ENCODE measurements at regions not wholly inside any gene's neighbourhood (a gene's known extent, or its start where the extent isn't known, plus 50 kb on each side); places are given as distances from the start of the nearest gene placed in this dataset.

- no peak for DNase-seq
Measured at GRCh38 chr2:59093571-59093970, 852.4 kb upstream of the FANCL start.

- no peak for DNase-seq
Measured at GRCh38 chr2:59084326-59084725, 843.2 kb upstream of the FANCL start.

- no peak for DNase-seq
Measured at GRCh38 chr2:59083075-59083828, 842.1 kb upstream of the FANCL start.

GRCh38 chr2:59082657-59083056 is 841.5 kb upstream of the FANCL start:
- no peak for DNase-seq

GRCh38 chr2:59080451-59081181 is 839.5 kb upstream of the FANCL start:
- DNase-seq = no peak

GRCh38 chr2:59077981-59078531 is 836.9 kb upstream of the FANCL start:
- no peak for DNase-seq

- no peak for DNase-seq
Measured at GRCh38 chr2:59077026-59077725, 836.1 kb upstream of the FANCL start.

GRCh38 chr2:59076079-59076619 is 835.0 kb upstream of the FANCL start:
- no peak for DNase-seq

- no peak for DNase-seq
Measured at GRCh38 chr2:59074071-59074470, 832.9 kb upstream of the FANCL start.

GRCh38 chr2:59073286-59073685 is 832.2 kb upstream of the FANCL start:
- DNase-seq = no peak

GRCh38 chr2:59068255-59068654 is 827.1 kb upstream of the FANCL start:
- no peak for DNase-seq

- DNase-seq = no peak
Measured at GRCh38 chr2:59066787-59067399, 825.8 kb upstream of the FANCL start.

- no peak for DNase-seq
Measured at GRCh38 chr2:59047373-59047995, 806.4 kb upstream of the FANCL start.

GRCh38 chr2:59046401-59047372 is 805.6 kb upstream of the FANCL start:
- no peak for DNase-seq

- no peak for DNase-seq
Measured at GRCh38 chr2:59044736-59045135, 803.6 kb upstream of the FANCL start.

- no peak for DNase-seq
Measured at GRCh38 chr2:59041139-59041538, 800.0 kb upstream of the FANCL start.

- no peak for DNase-seq
Measured at GRCh38 chr2:59034837-59035236, 793.7 kb upstream of the FANCL start.

GRCh38 chr2:59034106-59034505 is 793.0 kb upstream of the FANCL start:
- DNase-seq = no peak

- no peak for DNase-seq
Measured at GRCh38 chr2:59033661-59034060, 792.5 kb upstream of the FANCL start.

- no peak for DNase-seq
Measured at GRCh38 chr2:59032499-59032898, 791.4 kb upstream of the FANCL start.

- DNase-seq = no peak
Measured at GRCh38 chr2:59029058-59029457, 787.9 kb upstream of the FANCL start.
